GM12892 (cell line): ENCODE measurements at regions not wholly inside any gene's neighbourhood (a gene's known extent, or its start where the extent isn't known, plus 50 kb on each side); places are given as distances from the start of the nearest gene placed in this dataset.

Experiments
- DNase-seq: peaks from one replicate; pipeline ENCODE4 v3.0.0; 2011; ENCODE audit not compliant: insufficient read length
- FAIRE-seq: peaks from 2 replicates; lab custom pipeline; 2011; peaks lifted over from hg19 to GRCh38; lab: Jason Lieb, UNC
- POLR2A ChIP-seq: IDR thresholded peaks from 2 replicates; pipeline ENCODE4 v1.6.1; 2011; ENCODE audit warnings: low read depth, low read length, control low read depth
- POLR2AphosphoS5 ChIP-seq: IDR thresholded peaks from 2 replicates; pipeline ENCODE4 v1.6.1; 2011; ENCODE audit warnings: low read depth, low read length, control low read depth
- TAF1 ChIP-seq: IDR thresholded peaks from 2 replicates; pipeline ENCODE4 v1.6.1; 2011; ENCODE audit warnings: low read depth, mild to moderate bottlenecking, control low read depth, low read length, borderline replicate concordance

- no peak for FAIRE-seq
- no peak for DNase-seq
- TF ChIP-seq POLR2A (no peak), POLR2AphosphoS5 (no peak), TAF1 (no peak)
Measured at GRCh38 chr19:34305221-34306083, 51.1 kb downstream of the GARRE1 start.

GRCh38 chr19:34306213-34306661 is 51.9 kb downstream of the GARRE1 start:
- DNase-seq (no peak), FAIRE-seq (no peak)
- TF ChIP-seq POLR2AphosphoS5: no peak
- no peak for TF ChIP-seq TAF1
- no peak for TF ChIP-seq POLR2A

GRCh38 chr19:34306824-34307223 is 52.5 kb downstream of the GARRE1 start:
- TF ChIP-seq POLR2A (no peak), POLR2AphosphoS5 (no peak), TAF1 (no peak)
- DNase-seq (no peak), FAIRE-seq (no peak)

DNA sequence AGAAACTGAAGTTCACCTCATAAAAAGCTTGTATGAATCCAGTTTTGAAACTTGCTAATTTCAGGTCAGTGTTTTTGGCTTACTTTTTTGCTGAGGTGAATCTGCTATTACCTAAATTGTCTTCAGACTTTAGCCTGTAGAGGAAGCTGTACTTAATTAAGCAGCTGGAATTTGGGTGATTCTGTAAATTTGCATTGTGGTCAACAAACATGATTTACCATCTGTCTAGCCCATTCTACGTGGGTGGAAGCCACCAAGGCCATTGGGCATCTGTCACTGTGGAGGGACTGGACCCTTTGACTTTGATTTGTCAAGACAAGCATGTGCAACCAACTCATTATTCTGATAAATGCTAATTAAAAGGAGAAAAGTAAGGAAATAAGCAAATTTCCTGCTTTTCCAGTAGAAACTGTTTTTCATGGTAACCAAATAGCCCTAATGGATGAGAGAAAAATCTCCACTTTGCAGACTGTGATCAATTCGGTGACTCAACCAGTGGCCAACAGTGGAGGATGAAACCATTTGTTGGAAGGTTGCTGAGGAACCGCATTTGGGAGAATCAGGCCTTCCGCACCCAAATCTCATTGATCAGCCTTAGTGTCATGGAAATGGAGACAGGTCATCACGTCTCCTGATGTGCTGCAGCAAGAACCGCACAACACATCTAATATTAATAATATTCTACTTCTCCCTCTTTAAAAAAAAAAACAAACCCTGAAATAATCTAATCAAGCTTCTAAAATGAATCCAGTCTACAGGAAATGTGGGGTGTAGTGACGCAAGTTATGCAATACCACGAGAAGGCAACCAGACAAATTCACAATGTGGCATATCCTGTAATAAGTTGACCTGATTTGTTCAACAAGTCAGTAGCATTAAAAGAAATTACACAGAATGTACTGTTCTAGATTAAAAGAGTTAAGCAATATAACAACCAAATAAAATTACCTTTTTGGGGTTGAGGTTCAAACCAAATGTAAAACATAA is 54.3 kb downstream of the GARRE1 start:
- no peak for TF ChIP-seq POLR2AphosphoS5
- DNase-seq (no peak), FAIRE-seq (peak; percentile 65)

- DNase-seq: no peak
- TF ChIP-seq POLR2A (no peak), TAF1 (no peak), POLR2AphosphoS5 (no peak)
- no peak for FAIRE-seq
Measured at GRCh38 chr19:34309368-34310138, 55.2 kb downstream of the GARRE1 start.

DNA sequence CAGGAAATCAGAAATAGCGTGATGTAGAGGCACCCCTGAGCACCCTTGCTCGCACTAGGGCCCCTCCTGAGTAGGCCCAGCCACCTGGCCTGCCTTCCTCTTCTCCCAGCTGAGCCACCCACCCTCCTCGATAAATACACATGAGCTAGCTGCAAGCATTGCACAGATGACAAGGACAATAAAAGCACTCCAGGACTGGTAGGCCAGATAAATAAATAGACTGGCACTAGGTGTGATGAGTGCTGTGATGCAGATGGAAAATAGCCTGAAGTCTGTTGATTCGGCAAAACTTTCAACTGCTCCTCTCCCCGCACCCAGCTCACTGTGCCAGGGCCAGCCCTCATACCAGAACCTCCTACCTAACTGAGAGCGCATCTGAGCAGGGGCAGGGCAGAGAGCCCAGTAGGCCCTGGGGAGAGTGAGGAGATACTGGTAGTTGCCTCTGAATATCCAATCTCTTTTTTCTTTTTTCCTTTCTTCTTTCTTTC is 54.5 kb upstream of the GPI start:
- DNase-seq (no peak), FAIRE-seq (no peak)
- TF ChIP-seq POLR2AphosphoS5: no peak
- no peak for TF ChIP-seq TAF1
- TF ChIP-seq POLR2A: no peak

DNA sequence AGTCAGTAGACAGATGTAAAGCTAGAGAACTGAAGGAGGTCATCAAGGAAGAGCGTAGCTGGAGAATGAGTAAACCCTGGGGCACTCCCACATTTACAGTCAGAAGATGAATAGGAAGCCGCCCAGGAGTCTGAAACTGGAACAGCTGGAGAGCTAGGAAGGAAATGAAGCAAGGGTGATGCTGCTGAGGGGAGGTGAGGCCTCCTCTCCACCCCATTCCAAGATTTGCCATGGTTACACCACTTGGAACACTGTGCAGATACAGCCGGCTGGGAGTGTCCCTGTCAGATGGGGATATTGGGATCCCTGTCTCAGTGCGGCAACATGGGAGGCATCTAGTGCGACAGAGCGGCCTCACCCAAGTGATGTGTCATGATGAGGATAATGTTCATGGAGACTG is 51.8 kb upstream of the GPI start:
- DNase-seq (no peak), FAIRE-seq (no peak)
- TF ChIP-seq POLR2AphosphoS5: no peak
- no peak for TF ChIP-seq POLR2A
- TF ChIP-seq TAF1: no peak

DNA sequence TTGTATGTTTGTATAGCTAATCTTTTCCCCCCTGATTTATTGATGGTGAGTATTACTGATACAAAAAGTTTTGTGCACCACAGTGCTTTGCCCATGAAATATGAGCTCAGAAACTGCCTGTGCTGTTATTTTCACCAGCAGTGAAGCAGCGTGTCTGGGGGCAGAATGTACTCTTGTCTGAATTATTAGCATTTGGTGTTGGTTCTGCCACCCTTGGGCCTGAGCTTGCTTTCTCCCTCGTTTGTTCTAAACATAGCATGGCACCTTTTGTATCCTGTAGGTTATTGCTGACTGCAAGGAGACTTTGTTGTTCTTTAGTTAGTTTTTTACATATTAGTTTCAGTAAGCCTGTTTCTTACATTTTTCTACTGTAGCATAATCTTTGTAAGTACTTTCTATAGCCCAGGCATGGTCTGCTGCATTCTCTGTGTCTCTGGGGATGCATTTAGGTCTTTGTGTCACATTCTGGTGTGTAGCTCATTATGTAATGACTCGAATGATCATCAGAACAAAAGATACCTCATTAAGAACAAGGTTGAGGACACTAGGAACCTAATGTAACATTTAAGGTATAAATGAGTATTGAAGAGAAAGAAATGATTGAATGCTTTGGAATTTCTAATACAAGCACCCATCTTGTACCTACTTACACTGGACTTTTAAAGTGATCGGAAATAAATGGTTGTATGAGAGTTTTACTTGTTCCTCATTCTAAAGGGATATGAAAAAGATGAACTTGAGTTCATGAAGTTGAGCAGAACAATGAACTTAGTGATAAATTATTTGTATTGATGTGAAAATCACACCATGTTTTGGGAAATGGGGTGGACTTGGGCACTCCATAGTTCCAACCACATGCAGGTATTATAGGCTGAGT is 50.3 kb upstream of the GPI start:
- FAIRE-seq: no peak
- no peak for DNase-seq
- TF ChIP-seq TAF1 (no peak), POLR2A (no peak), POLR2AphosphoS5 (no peak)
